HG02678 (cell line): ENCODE measurements at regions not wholly inside any gene's neighbourhood (a gene's known extent, or its start where the extent isn't known, plus 50 kb on each side); places are given as distances from the start of the nearest gene placed in this dataset.
"Not testable (repeated sequence)": the region's sequence is repeated elsewhere in the genome, so short reads cannot be mapped to it uniquely, and the experiment has no call there.

ENCODE experiments used
- ATAC-seq: cut with Tn5 transposase; IDR thresholded peaks from one replicate; pipeline ENCODE4 v1.9.1; 2021; ENCODE audit warnings: mild to moderate bottlenecking, moderate library complexity; ENCODE audit not compliant: unreplicated experiment

DNA sequence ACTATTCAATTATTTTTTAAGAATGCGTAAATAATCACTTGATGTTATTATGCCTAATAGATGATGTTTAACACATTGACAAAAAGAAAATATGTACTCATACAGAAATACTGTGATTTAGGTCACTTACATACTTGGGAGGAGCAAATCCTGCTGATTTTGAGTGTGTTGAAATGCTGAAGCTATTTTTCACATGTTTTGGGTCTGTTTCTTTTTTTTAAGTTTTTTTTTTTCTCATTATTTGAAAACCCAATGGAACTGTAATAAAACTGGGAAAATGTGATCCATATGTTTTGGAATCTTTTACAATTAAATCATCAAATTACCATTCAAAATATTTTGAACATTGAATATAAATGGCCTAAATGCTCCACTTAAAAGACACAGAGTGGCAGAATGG, 366.2 kb upstream of the ADAMTS5 start:
- ATAC-seq = no peak

DNA sequence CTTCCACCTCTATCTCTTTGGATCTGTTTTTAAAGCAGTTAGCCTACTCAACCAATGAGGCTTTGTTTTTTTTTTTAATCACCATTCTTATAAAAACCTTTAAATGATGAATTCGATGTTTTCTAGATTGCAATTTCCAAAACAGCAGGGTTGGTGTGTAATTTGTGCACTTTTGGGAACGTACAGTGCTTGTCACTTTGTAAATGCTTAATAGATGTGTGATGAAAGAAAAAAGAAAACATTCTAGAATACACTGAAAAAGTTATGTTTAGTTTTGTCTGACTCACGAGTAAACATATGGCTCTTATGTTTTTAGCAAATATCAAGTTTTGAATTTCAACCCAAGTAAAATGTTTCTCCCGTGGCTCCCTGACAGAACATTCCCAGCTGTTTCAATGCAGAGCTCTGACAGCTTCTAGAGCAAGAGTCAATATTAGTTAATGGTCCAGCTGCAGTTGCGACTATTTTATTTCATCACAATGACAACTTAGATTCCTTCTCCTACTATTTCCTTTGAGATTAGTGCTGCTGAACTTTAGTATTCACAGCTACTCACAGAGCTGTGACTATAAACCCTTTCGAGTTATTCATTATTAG, 362.5 kb upstream of the ADAMTS5 start:
- no peak for ATAC-seq

DNA sequence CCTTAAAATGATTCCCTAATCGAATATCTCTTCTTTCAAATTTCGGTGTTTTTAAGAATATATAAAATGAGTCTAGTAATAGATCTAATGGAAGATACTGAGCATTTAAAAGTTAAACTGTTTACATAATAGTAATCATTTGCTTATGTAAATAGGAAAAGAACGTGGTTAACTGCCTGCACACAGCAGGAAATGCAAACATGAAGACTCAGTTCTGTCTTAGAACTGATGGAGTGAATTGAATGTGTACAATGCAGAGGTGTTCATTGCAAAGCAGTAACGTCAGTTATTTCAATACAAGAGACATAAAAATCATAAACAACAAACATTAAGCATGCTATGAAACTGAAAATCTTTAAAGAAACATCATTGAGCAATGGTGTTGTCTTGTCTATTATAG, 359.4 kb upstream of the ADAMTS5 start:
- no peak for ATAC-seq

DNA sequence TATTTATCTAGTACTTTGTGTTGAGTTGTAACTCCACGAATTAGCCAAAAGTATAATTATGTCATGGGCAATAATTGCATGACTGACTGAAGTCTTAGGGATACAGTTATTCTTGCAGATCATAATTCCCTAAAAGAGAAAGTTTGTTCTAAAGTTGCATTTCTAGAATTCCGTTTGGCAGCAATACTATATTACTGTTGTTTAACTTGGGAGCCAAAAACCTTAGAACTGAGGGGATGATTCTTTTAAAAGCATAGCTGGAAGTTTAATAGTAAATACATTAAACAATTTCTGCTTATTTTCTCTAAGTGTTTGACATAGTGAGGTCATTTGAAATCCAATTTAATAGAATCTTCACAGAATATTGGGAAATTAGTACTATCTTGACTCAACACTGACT, 356.4 kb upstream of the ADAMTS5 start:
- no peak for ATAC-seq

DNA sequence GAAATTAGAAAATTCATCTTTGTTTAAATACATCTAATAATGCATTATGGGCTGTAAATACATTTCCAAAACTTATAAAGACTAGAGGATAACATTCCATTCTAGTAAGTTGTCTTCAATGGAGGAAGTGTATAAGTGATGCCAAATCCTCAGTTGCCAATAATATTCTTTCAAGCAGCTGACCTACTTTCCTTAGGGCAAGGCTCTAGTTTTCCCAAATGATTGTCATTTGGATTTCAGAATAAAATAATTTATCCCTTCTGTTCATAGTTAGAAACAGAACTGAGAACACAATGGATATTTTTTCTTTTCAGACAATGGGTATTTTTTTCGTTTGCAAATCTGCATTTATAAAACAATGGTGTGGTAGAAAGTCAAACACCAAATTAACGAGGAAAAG, 354.9 kb upstream of the ADAMTS5 start:
- ATAC-seq = no peak

DNA sequence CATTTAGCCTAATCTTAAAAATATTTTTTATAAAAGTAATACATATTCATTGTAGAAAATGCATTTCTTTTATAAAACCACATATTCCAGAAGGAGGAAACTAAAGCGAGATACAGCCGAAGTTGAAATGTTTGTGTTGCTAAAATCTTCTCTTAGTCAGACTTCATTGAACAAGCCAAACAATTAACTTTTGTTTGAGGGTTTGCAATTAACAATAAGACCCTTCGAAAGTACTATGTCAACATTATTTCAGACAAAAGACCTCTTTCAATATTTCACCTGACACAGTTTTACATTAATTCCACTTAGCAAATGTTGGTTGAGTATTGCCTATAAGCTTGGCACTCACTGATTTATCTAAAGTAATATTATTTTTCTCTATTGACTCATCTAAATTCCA, 354.0 kb upstream of the ADAMTS5 start:
- no peak for ATAC-seq

DNA sequence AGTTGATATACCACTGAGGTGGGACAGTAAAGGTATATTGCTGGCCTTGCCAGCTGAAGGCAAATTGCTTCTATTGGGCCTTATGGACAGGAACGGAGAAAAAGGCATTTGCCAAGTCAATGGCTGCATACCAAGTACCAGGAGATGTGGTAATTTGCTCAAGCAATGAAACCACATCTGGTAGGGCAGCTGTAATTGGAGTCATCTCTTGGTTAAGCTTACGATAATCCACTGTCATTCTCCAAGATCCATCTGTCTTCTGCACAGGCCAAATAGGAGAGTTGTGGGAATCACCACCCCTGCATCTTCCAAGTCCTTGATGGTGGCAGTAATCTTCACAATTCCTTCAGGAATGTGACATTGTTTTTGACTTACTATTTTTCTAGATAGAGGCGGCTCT, 350.7 kb upstream of the ADAMTS5 start:
- not testable (repeated sequence) for ATAC-seq

DNA sequence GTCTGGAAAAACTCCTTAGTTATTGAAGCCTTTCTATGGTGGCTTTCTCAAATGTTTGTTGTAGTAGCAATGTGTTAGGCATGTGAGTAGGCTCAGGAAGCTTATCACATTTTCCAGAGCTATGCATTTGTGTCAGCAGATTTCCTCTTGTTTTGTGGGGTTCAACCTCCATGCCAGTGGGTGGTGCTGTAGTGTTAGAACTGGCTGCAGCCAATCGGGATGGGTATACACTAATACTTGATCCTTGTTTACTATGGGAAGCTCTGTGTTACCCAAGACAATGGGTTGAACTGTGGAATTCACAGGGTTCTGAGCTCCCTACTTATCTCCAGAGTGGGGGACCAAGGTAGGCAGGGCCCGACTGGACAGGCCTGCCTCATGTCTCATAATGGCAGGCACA, 348.5 kb upstream of the ADAMTS5 start:
- ATAC-seq = no peak

DNA sequence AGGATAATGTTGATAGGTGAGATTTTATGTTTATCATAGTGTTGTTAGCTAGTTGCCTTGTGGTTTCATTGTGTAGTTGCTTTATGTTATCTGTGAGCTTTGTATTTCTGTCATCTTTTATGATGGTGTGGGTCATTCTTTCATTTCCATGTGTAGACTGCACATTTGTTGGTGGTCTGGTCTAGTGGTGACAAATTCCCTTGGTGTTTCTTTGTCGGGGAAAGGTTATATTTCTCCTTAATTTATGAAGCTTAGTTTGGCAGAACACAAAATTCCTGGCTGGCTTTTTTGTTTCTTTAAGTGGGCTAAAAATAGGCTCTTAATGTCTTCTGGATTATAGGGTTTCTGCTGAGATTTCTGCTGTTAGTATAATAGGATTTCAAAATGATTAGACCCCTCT, 347.2 kb upstream of the ADAMTS5 start:
- no peak for ATAC-seq

DNA sequence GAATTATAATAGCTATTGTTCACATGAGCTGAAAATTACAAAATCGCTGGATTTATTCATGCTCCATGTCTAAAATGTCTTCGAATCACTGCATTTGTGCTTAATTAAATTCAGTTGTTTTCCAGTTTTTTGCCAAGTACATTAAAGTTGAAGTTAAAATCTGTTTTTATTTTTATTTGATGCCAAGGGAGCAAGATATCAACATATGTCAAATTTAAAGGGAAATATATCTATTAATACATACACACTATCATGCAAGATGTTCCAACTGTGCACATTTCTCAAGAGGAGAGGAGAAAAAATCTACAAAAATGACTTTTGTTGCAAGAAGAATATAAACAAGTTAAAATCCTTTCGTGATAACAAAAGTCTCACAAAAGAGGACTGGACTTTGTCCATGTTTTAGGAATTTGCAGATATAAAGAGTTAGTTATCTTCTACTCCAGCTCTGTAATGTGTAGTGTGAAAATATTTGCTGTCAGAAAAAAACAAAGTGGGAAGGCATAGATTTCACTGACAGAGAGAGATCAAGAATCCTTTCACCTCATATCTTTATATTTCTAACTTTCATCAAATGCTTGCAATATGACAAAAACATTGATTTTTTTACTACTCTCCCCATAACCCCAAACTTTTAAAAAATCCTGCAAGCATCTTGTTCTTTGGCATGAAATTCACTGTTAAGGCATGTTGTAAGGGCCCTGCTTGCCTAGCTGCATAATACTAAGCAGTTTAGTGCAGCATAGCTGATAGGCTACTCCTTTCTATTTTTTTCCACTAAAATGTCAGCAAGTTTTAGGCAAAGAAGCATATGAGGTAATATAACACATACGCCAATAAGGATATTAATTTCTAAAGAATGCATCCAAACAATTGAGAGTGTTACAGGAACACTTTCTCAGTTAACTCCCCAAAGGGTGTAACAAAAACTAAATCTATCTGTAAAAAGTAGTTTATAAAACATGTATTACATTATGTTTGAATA, 340.2 kb upstream of the ADAMTS5 start:
- no peak for ATAC-seq

DNA sequence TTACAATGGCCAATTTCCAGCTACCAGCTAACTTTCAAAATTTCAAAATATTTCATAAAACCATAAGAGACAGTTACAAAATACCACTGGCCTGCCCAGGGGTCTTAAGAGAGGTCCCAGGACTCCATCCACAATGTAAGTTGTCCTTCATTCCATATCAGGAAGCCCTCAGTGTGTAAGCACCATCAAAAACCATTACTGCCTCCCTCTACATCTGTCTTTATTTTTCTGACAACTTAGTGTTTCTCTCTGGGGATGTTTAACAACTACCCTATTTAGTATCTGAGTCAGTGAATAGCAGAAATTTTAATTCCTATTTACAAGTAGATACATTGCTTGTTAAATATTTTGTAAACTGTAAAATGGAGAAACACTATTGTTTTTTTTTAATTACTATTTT, 339.3 kb upstream of the ADAMTS5 start:
- no peak for ATAC-seq

DNA sequence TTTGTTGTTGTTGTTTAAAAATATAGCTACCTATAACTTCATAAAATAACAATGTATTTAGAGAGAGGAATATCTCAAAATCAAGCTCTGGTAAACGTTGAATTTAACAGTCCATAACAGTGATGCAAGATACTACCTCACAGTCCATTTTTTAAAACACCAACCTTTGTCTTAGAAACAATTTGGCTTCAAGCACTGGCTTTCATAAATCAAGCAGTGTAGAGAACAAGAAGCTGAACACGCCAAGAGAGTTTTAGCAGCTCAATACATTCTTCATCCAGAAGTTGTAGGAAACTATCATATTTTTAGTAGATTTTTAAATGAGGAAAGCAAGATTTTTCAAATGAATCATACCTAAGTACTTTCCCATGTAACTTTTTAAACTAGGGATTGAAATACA, 334.3 kb upstream of the ADAMTS5 start:
- no peak for ATAC-seq

DNA sequence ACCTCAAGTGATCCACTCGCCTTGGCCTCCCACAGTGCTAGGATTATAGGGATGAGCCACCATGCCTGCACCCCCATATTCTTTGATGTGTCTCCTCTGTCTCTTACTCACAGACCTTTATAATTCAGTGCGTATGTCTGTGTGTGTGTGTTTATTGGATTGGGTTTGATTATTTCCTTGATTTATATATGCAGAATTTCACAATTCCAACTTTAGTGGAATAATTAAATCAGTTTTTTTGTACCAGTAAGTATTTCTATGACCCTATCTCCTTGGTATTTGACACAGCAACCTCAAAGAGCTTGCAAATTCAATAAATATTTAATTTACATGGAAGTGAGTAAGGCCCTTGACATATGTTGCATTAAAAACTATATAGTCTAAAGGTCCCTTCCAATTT, 333.9 kb upstream of the ADAMTS5 start:
- no peak for ATAC-seq

DNA sequence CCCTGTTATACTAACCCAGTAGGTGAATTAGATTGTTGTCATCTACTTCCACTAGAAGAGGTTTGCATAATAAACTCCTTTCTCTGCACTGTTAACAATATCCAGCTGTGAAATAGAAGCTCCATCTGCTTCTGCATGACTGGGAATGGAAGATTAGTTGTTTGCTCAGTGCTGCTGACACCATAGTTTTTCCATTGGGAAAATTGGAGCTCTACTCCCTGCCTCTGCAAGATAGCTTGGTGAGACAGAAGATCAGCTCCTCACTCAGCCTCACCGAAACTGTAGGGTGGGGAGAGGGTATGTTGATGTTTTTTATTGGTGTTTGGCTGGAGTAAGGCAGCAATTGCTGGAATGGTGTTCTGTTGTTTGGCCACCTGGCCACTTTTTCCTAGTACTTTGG, 331.6 kb upstream of the ADAMTS5 start:
- no peak for ATAC-seq

DNA sequence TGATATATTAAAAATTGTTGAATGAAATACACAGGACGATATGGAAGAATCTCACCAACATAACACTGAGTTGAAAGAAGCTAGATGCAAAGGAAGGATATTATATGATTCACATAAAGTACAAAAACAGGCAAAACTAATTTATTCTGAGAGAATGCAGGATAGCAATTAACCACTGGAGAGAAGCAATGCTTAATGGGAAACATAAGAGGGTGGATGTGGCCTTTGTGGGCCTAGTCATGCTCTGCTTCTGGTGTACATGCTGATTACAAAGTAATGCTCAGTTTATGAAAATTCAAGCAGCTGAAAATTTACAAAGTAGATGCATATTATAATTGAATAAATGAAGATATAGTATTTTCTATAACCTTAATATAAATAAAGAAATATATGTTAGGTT, 326.4 kb upstream of the ADAMTS5 start:
- ATAC-seq = no peak

DNA sequence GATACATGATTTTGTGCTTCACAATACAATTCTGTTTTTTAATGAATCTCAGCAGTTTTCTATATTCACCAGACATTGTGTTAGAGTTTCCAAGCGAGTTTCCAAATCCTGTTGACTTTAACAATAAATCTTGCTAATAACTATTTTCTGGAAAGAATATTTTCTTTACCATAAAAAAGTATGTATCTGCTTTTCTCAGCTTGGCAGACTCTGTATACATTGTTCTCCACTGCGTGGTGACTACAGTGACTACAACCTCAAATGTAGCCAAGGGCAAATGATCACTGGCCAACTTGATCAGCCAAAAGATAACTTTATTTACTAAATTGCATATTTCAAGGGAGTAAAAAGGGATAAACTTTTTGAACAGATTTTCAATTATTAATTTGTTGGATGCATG, 325.9 kb upstream of the ADAMTS5 start:
- no peak for ATAC-seq

DNA sequence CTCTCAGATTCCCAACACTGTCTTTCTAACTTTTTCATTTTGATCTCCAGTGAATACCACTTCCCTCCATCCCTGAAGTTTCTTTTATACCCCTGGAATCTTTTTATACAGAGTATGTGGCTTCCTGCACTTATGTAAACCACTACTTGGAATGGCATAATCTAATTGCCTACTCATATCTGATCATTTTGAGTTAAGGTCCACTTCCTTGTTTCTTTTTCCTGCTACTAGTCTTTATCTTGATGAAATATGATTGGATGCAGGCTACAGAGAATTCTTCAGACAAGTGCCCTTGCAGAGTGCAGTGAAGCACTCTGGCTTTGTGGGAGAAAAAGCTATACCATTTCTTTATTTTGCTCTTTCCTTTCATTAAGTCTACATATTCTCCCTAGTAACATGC, 325.3 kb upstream of the ADAMTS5 start:
- ATAC-seq = no peak

DNA sequence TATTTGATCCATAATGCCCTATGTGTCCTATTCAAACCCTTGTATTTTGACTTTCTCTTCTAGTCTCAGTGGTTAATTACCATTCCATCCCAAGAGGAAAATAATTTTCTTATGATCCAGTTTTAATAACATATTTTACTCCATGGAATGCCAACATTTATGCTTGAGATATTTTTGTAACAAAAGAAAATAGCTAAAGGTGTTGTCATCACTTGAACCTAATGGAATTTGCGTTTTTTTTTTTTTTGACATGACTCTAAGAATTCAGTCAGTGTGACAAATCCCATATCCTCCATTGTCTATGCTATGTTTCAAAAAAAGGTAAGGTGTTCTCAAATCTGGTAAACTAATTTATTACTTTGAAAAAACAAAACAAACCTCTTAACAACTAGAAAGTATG, 324.1 kb upstream of the ADAMTS5 start:
- ATAC-seq = no peak

DNA sequence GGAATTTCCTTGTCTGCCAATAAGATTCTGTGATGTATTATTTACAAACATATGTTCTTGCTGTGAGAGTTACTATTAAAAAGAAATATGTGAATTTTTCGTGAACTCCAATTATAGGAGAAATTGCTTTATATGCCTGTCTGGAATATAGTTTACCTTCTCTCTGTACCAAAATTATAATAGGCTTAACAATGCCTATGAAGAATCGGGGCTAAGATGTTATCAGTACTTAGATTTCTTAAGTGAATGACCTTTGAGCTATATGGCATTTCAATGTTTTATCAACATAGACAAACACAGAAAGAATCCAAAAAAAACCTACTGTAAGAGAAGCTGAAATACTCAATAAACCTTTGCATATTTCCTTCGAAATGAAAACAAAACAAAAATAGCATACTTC, 323.1 kb upstream of the ADAMTS5 start:
- ATAC-seq = no peak

DNA sequence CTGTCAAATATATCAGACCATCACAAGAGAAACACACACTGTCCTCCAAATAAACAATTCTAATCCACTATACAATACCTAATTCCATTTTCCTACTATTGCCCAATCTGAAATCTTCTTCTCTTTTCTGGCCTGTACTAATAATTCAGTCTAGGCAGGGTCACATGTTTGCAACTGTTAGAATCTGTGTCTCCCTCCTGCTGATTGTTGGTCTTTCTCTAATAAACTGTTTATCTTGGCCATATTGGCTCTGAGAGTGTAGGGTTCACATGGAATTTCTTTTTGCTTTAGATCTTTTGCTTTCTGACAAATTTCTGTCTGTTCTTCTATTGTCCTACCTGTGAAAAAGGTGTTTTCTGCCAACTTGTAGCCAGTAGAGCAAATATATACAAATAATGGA, 319.9 kb upstream of the ADAMTS5 start:
- ATAC-seq = no peak

DNA sequence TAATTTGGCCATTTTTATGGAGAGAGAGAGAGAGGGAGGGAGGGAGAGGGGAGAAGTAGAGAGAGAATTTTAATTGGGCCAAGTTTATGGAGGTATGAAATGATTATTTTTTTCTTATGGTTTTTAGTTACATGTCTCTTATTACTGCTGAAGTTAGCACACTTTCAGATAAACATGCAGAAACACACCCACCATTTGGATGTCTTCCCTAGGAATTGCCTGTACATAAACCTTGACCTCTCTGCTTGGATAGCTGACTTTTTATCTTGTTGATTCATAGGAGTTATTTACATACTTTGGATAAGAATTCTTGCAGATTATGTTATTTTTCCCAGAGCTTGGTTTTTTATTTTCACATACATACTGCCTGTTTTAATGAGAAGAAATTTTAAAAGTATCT, 310.2 kb upstream of the ADAMTS5 start:
- ATAC-seq = no peak

DNA sequence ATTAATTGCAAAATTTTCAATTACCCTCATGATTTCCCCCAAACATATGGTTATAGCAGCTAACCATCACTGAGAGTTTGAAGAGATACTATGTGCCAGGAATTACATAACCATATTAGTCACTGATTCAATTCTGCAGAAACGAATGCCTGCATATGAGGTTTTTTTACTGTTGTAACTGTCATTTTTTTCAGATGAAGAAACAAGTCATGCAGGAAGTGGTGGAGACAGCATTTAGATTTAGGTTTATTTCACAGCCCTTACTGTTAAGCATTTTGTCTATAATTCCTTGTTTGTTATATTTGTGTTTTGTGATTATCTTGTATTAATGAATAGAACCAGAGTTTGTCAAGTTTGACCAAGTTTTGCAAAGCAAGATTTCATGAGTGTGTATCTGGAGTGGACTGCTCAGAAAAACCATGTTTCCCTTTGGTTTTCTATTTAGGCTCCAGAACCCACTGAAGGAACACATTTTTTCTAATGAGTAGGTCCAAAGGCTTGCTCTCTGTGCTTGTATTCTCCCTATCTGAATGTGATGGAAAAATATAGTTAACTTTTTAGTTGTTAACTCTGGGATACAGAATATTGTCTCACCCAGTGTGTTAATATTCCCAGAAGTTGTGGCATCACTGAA, 308.5 kb upstream of the ADAMTS5 start:
- ATAC-seq = no peak
